Stomach (tissue), 4 donors: ENCODE measurements at regions not wholly inside any gene's neighbourhood (a gene's known extent, or its start where the extent isn't known, plus 50 kb on each side); places are given as distances from the start of the nearest gene placed in this dataset.

Source experiments
- CTCF ChIP-seq, 7 experiments: fragments of 450-650 bp in 4 of 7; fragments of 200-600 bp in 3 of 7; sonication (generic) in 3 of 7; IDR thresholded peaks; one replicate each; pipeline ENCODE4 v1.5.1; 2016 to 2019; ENCODE audit warnings: antibody characterized with exemption in 7 of 7, control low read depth in 2 of 7, mild to moderate bottlenecking in 1 of 7
- POLR2A ChIP-seq, 4 donors: fragments of 450-650 bp; IDR thresholded peaks; one replicate each; pipeline ENCODE4 v1.6.1; 2016; ENCODE audit warnings: antibody characterized with exemption in 4 of 4, control low read depth in 2 of 4, mild to moderate bottlenecking in 1 of 4, moderate library complexity in 1 of 4

- TF ChIP-seq CTCF (IDR thresholded peaks at IDR 0.05) (no peak), POLR2A (IDR thresholded peaks at IDR 0.05) (no peak)
Measured at GRCh38 chr11:90717522-90717921, 494.7 kb upstream of the CHORDC1 start.
